HT-29 (cell line): ENCODE measurements at regions not wholly inside any gene's neighbourhood (a gene's known extent, or its start where the extent isn't known, plus 50 kb on each side); places are given as distances from the start of the nearest gene placed in this dataset.

Experiments
- DNase-seq: peaks from one replicate; pipeline ENCODE4 v3.0.0-alpha.2; 2015; ENCODE audit warnings: low spot score

- DNase-seq: no peak
These were observed 121.3 kb upstream of the EPHA4 start for GRCh38 chr2:221693365-221693764.

- DNase-seq: no peak
These were observed 119.5 kb upstream of the EPHA4 start for GRCh38 chr2:221691571-221691970.

- peak; percentile 49 for DNase-seq
These were observed 117.0 kb upstream of the EPHA4 start for GRCh38 chr2:221689140-221689539.

GRCh38 chr2:221680548-221680947, 108.4 kb upstream of the EPHA4 start:
- no peak for DNase-seq

- no peak for DNase-seq
These were observed 105.6 kb upstream of the EPHA4 start for GRCh38 chr2:221677688-221678087.

GRCh38 chr2:221676566-221677172, 104.6 kb upstream of the EPHA4 start:
- DNase-seq: no peak

GRCh38 chr2:221675201-221675908, 103.3 kb upstream of the EPHA4 start:
- no peak for DNase-seq

GRCh38 chr2:221674446-221674845, 102.3 kb upstream of the EPHA4 start:
- DNase-seq: no peak

- DNase-seq: no peak
These were observed 101.1 kb upstream of the EPHA4 start for GRCh38 chr2:221673248-221673647.

GRCh38 chr2:221671515-221671914, 99.4 kb upstream of the EPHA4 start:
- DNase-seq: no peak

- no peak for DNase-seq
These were observed 90.7 kb upstream of the EPHA4 start for GRCh38 chr2:221662689-221663391.

- DNase-seq: no peak
These were observed 85.7 kb upstream of the EPHA4 start for GRCh38 chr2:221657806-221658205.

- DNase-seq: no peak
These were observed 83.2 kb upstream of the EPHA4 start for GRCh38 chr2:221655300-221655699.

GRCh38 chr2:221653182-221653581, 81.1 kb upstream of the EPHA4 start:
- no peak for DNase-seq

- DNase-seq: no peak
These were observed 77.1 kb upstream of the EPHA4 start for GRCh38 chr2:221649051-221649775.

GRCh38 chr2:221642447-221642846, 70.3 kb upstream of the EPHA4 start:
- DNase-seq: no peak

GRCh38 chr2:221641181-221641871, 69.2 kb upstream of the EPHA4 start:
- no peak for DNase-seq

- no peak for DNase-seq
These were observed 68.6 kb upstream of the EPHA4 start for GRCh38 chr2:221640686-221641085.

- DNase-seq: no peak
These were observed 65.7 kb upstream of the EPHA4 start for GRCh38 chr2:221637851-221638250.

- DNase-seq: peak; percentile 56
These were observed 63.8 kb upstream of the EPHA4 start for GRCh38 chr2:221635949-221636348.

GRCh38 chr2:221629468-221629867, 57.4 kb upstream of the EPHA4 start:
- DNase-seq: no peak

GRCh38 chr2:221624475-221624874, 52.4 kb upstream of the EPHA4 start:
- DNase-seq: no peak
